ENCODE measurements at regions not wholly inside any gene's neighbourhood (a gene's known extent, or its start where the extent isn't known, plus 50 kb on each side); places are given as distances from the start of the nearest gene placed in this dataset.

- Histone ChIP-seq H3K79me2 (ENCODE audit: low read length) (no peaks in the 10 kb centered on the region), H4K20me1 (ENCODE audit: insufficient read depth, low read length) (no peaks in the 10 kb centered on the region), H3K27ac (ENCODE audit: low read length) (no peak overlapping the region), H2AFZ (ENCODE audit: low read length) (no peak overlapping the region), H3K4me3 (ENCODE audit: low read length) (no peak overlapping the region), H3K4me2 (ENCODE audit: low read depth, low read length) (no peak overlapping the region), H3K4me1 (ENCODE audit: low read length) (no peaks in the 10 kb centered on the region), H3K9me2 (replicated peaks; ENCODE audit: insufficient read depth, low read length) (no peaks in the 10 kb centered on the region), H3K27me3 (replicated peaks; ENCODE audit: insufficient read depth, low read length) (no peaks in the 10 kb centered on the region), H3K36me3 (replicated peaks; ENCODE audit: insufficient read depth, low read length) (no peaks in the 10 kb centered on the region), H3F3A (ENCODE audit: insufficient read depth, low read length) (no peaks in the 10 kb centered on the region), H3K9me3 (replicated peaks; ENCODE audit: insufficient read depth, low read length) (no peaks in the 10 kb centered on the region), H3K9ac (ENCODE audit: low read length) (no peak overlapping the region)
- no peak for TF ChIP-seq EZH2phosphoT487 (IDR thresholded peaks at IDR 0.05; ENCODE audit: low read length)
- no peak for TF ChIP-seq CTCF (IDR thresholded peaks at IDR 0.05; ENCODE audit: low read length)
- no peak for TF ChIP-seq EZH2 (optimal IDR thresholded peaks at IDR 0.05; ENCODE audit: low read depth, low read length)
- DNase-seq = no peak
Observed at GRCh38 chr15:92304223-92304975, 89.3 kb upstream of the ST8SIA2 start.

GRCh38 chr15:92305343-92305742 is 88.3 kb upstream of the ST8SIA2 start:
- H3K79me2 ChIP-seq (ENCODE audit: low read length) = no peaks in the 10 kb centered on the region
- no peaks in the 10 kb centered on the region for H3K9me3 ChIP-seq (replicated peaks; ENCODE audit: insufficient read depth, low read length)
- no peaks in the 10 kb centered on the region for H4K20me1 ChIP-seq (ENCODE audit: insufficient read depth, low read length)
- no peaks in the 10 kb centered on the region for H3K36me3 ChIP-seq (replicated peaks; ENCODE audit: insufficient read depth, low read length)
- H2AFZ ChIP-seq (ENCODE audit: low read length) = no peak overlapping the region
- H3K27me3 ChIP-seq (replicated peaks; ENCODE audit: insufficient read depth, low read length) = no peaks in the 10 kb centered on the region
- H3K27ac ChIP-seq (ENCODE audit: low read length) = no peak overlapping the region
- H3K9me2 ChIP-seq (replicated peaks; ENCODE audit: insufficient read depth, low read length) = no peaks in the 10 kb centered on the region
- H3K4me1 ChIP-seq (ENCODE audit: low read length) = no peaks in the 10 kb centered on the region
- TF ChIP-seq EZH2phosphoT487 (IDR thresholded peaks at IDR 0.05; ENCODE audit: low read length) = no peak
- TF ChIP-seq EZH2 (optimal IDR thresholded peaks at IDR 0.05; ENCODE audit: low read depth, low read length) = no peak
- TF ChIP-seq CTCF (IDR thresholded peaks at IDR 0.05; ENCODE audit: low read length) = no peak
- no peak overlapping the region for H3K4me3 ChIP-seq (ENCODE audit: low read length)
- DNase-seq = no peak
- no peak overlapping the region for H3K9ac ChIP-seq (ENCODE audit: low read length)
- H3F3A ChIP-seq (ENCODE audit: insufficient read depth, low read length) = no peaks in the 10 kb centered on the region
- H3K4me2 ChIP-seq (ENCODE audit: low read depth, low read length) = no peak overlapping the region

GRCh38 chr15:92306663-92307062 is 87.0 kb upstream of the ST8SIA2 start:
- TF ChIP-seq EZH2phosphoT487 (IDR thresholded peaks at IDR 0.05; ENCODE audit: low read length) = no peak
- TF ChIP-seq EZH2 (optimal IDR thresholded peaks at IDR 0.05; ENCODE audit: low read depth, low read length) = no peak
- TF ChIP-seq CTCF (IDR thresholded peaks at IDR 0.05; ENCODE audit: low read length) = no peak
- Histone ChIP-seq H3K9me2 (replicated peaks; ENCODE audit: insufficient read depth, low read length) (no peaks in the 10 kb centered on the region), H3K36me3 (replicated peaks; ENCODE audit: insufficient read depth, low read length) (no peaks in the 10 kb centered on the region), H3K9me3 (replicated peaks; ENCODE audit: insufficient read depth, low read length) (no peaks in the 10 kb centered on the region), H4K20me1 (ENCODE audit: insufficient read depth, low read length) (no peaks in the 10 kb centered on the region), H3K27ac (ENCODE audit: low read length) (no peak overlapping the region), H3K4me2 (ENCODE audit: low read depth, low read length) (no peak overlapping the region), H3K79me2 (ENCODE audit: low read length) (no peaks in the 10 kb centered on the region), H3K4me1 (ENCODE audit: low read length) (no peaks in the 10 kb centered on the region), H3K4me3 (ENCODE audit: low read length) (no peak overlapping the region), H2AFZ (ENCODE audit: low read length) (no peak overlapping the region), H3F3A (ENCODE audit: insufficient read depth, low read length) (no peaks in the 10 kb centered on the region), H3K9ac (ENCODE audit: low read length) (no peak overlapping the region), H3K27me3 (replicated peaks; ENCODE audit: insufficient read depth, low read length) (no peaks in the 10 kb centered on the region)
- no peak for DNase-seq

All from MM.1S (cell line).